T-helper 2 cell treated with Interferon-gamma antibody and Interleukin-4, amounts not matched to agents 5 μg/mL and 100 μg/mL, for 36 hours (primary cell): ENCODE measurements at regions not wholly inside any gene's neighbourhood (a gene's known extent, or its start where the extent isn't known, plus 50 kb on each side); places are given as distances from the start of the nearest gene placed in this dataset.
"Not testable (repeated sequence)": the region's sequence is repeated elsewhere in the genome, so short reads cannot be mapped to it uniquely, and the experiment has no call there.

ENCODE experiments used
- DNase-seq: peaks from one replicate; pipeline ENCODE4 v3.0.0; 2021; ENCODE audit warnings: low spot score
- H3K27ac Mint-ChIP-seq: one replicate; pipeline ENCODE4 v1.8.0; 2021; ENCODE audit warnings: mild to moderate bottlenecking, mixed read lengths
- H3K27me3 Mint-ChIP-seq: one replicate; pipeline ENCODE4 v1.8.0; 2021; ENCODE audit warnings: low read depth, mixed read lengths
- H3K36me3 Mint-ChIP-seq: one replicate; pipeline ENCODE4 v1.8.0; 2021; ENCODE audit warnings: low read depth, mixed read lengths
- H3K4me1 Mint-ChIP-seq: one replicate; pipeline ENCODE4 v1.8.0; 2021; ENCODE audit warnings: low read depth, mixed read lengths
- H3K4me3 Mint-ChIP-seq: one replicate; pipeline ENCODE4 v1.8.0; 2022; ENCODE audit warnings: mild to moderate bottlenecking, moderate library complexity, mixed read lengths
- H3K9me3 Mint-ChIP-seq: one replicate; pipeline ENCODE4 v1.8.0; 2021; ENCODE audit warnings: mixed read lengths

GRCh38 chr13:78876915-78877549, 218.1 kb upstream of the OBI1 start:
- no peaks in the 10 kb centered on the region for H3K27me3 Mint-ChIP-seq
- H3K27ac Mint-ChIP-seq, result no peak overlapping the region
- H3K36me3 Mint-ChIP-seq, result no peaks in the 10 kb centered on the region
- DNase-seq, result no peak
- H3K4me1 Mint-ChIP-seq, result no peaks in the 10 kb centered on the region
- no peak overlapping the region for H3K4me3 Mint-ChIP-seq
- H3K9me3 Mint-ChIP-seq, result no peaks in the 10 kb centered on the region

- no peak for DNase-seq
- Mint-ChIP-seq H3K27me3 (no peaks in the 10 kb centered on the region), H3K4me1 (no peaks in the 10 kb centered on the region), H3K4me3 (no peak overlapping the region), H3K27ac (no peak overlapping the region), H3K36me3 (no peaks in the 10 kb centered on the region), H3K9me3 (no peaks in the 10 kb centered on the region)
Measured at GRCh38 chr13:78875792-78876580, 217.0 kb upstream of the OBI1 start.

- no peaks in the 10 kb centered on the region for H3K4me1 Mint-ChIP-seq
- no peak overlapping the region for H3K27ac Mint-ChIP-seq
- no peak for DNase-seq
- H3K9me3 Mint-ChIP-seq, result no peaks in the 10 kb centered on the region
- no peak overlapping the region for H3K4me3 Mint-ChIP-seq
- no peaks in the 10 kb centered on the region for H3K36me3 Mint-ChIP-seq
- no peaks in the 10 kb centered on the region for H3K27me3 Mint-ChIP-seq
Measured at GRCh38 chr13:78868991-78869390, 210.0 kb upstream of the OBI1 start.

GRCh38 chr13:78867655-78868054, 208.7 kb upstream of the OBI1 start:
- H3K4me3 Mint-ChIP-seq, result no peak overlapping the region
- DNase-seq, result no peak
- no peaks in the 10 kb centered on the region for H3K36me3 Mint-ChIP-seq
- no peaks in the 10 kb centered on the region for H3K27me3 Mint-ChIP-seq
- H3K4me1 Mint-ChIP-seq, result no peaks in the 10 kb centered on the region
- H3K27ac Mint-ChIP-seq, result no peak overlapping the region
- H3K9me3 Mint-ChIP-seq, result no peaks in the 10 kb centered on the region

- DNase-seq, H3K9me3 Mint-ChIP-seq, H3K4me3 Mint-ChIP-seq, H3K36me3 Mint-ChIP-seq, H3K27me3 Mint-ChIP-seq, H3K4me1 Mint-ChIP-seq, H3K27ac Mint-ChIP-seq: not testable (repeated sequence)
Measured at GRCh38 chr13:78866076-78866475, 207.1 kb upstream of the OBI1 start.

GRCh38 chr13:78862446-78862845, 203.5 kb upstream of the OBI1 start:
- no peaks in the 10 kb centered on the region for H3K27me3 Mint-ChIP-seq
- no peak overlapping the region for H3K4me3 Mint-ChIP-seq

GRCh38 chr13:78852709-78853108, 193.8 kb upstream of the OBI1 start:
- no peak for DNase-seq
- Mint-ChIP-seq H3K27me3 (no peaks in the 10 kb centered on the region), H3K36me3 (no peaks in the 10 kb centered on the region), H3K4me3 (no peak overlapping the region), H3K27ac (no peak overlapping the region), H3K9me3 (no peaks in the 10 kb centered on the region), H3K4me1 (no peaks in the 10 kb centered on the region)

More at GRCh38 chr13:78862446-78862845, 203.5 kb upstream of the OBI1 start:
- H3K4me1 Mint-ChIP-seq, result no peaks in the 10 kb centered on the region
- no peak for DNase-seq
- no peaks in the 10 kb centered on the region for H3K36me3 Mint-ChIP-seq
- H3K27ac Mint-ChIP-seq, result no peak overlapping the region
- H3K9me3 Mint-ChIP-seq, result no peaks in the 10 kb centered on the region

- Mint-ChIP-seq H3K36me3 (no peaks in the 10 kb centered on the region), H3K9me3 (no peaks in the 10 kb centered on the region), H3K27ac (no peak overlapping the region), H3K4me3 (no peak overlapping the region), H3K4me1 (no peaks in the 10 kb centered on the region), H3K27me3 (no peaks in the 10 kb centered on the region)
- no peak for DNase-seq
Measured at GRCh38 chr13:78845656-78846365, 186.9 kb upstream of the OBI1 start.

- H3K4me3 Mint-ChIP-seq, result no peak overlapping the region
- no peaks in the 10 kb centered on the region for H3K36me3 Mint-ChIP-seq
- no peaks in the 10 kb centered on the region for H3K4me1 Mint-ChIP-seq
- DNase-seq, result no peak
- no peaks in the 10 kb centered on the region for H3K9me3 Mint-ChIP-seq
- H3K27me3 Mint-ChIP-seq, result no peaks in the 10 kb centered on the region
- H3K27ac Mint-ChIP-seq, result no peak overlapping the region
Measured at GRCh38 chr13:78844106-78844505, 185.2 kb upstream of the OBI1 start.

- no peak overlapping the region for H3K27ac Mint-ChIP-seq
- no peaks in the 10 kb centered on the region for H3K27me3 Mint-ChIP-seq
- no peak overlapping the region for H3K4me3 Mint-ChIP-seq
- no peaks in the 10 kb centered on the region for H3K9me3 Mint-ChIP-seq
- H3K36me3 Mint-ChIP-seq, result no peaks in the 10 kb centered on the region
- H3K4me1 Mint-ChIP-seq, result no peaks in the 10 kb centered on the region
- no peak for DNase-seq
Measured at GRCh38 chr13:78841358-78841963, 182.5 kb upstream of the OBI1 start.

GRCh38 chr13:78836238-78836784, 177.4 kb upstream of the OBI1 start:
- no peaks in the 10 kb centered on the region for H3K4me1 Mint-ChIP-seq
- no peaks in the 10 kb centered on the region for H3K9me3 Mint-ChIP-seq
- no peaks in the 10 kb centered on the region for H3K27me3 Mint-ChIP-seq

GRCh38 chr13:78832461-78832860, 173.5 kb upstream of the OBI1 start:
- Mint-ChIP-seq H3K4me3 (no peak overlapping the region), H3K36me3 (no peaks in the 10 kb centered on the region), H3K27me3 (no peaks in the 10 kb centered on the region), H3K9me3 (no peaks in the 10 kb centered on the region), H3K27ac (no peak overlapping the region), H3K4me1 (no peaks in the 10 kb centered on the region)
- no peak for DNase-seq

More at GRCh38 chr13:78836238-78836784, 177.4 kb upstream of the OBI1 start:
- DNase-seq, result no peak
- H3K36me3 Mint-ChIP-seq, result no peaks in the 10 kb centered on the region
- no peak overlapping the region for H3K27ac Mint-ChIP-seq
- no peak overlapping the region for H3K4me3 Mint-ChIP-seq

GRCh38 chr13:78830508-78830907, 171.6 kb upstream of the OBI1 start:
- no peaks in the 10 kb centered on the region for H3K9me3 Mint-ChIP-seq
- H3K4me1 Mint-ChIP-seq, result no peaks in the 10 kb centered on the region
- H3K27me3 Mint-ChIP-seq, result no peaks in the 10 kb centered on the region
- DNase-seq, result no peak
- H3K27ac Mint-ChIP-seq, result no peak overlapping the region
- no peak overlapping the region for H3K4me3 Mint-ChIP-seq
- H3K36me3 Mint-ChIP-seq, result no peaks in the 10 kb centered on the region

- Mint-ChIP-seq H3K27me3 (no peaks in the 10 kb centered on the region), H3K9me3 (no peaks in the 10 kb centered on the region), H3K27ac (no peak overlapping the region), H3K4me3 (no peak overlapping the region), H3K4me1 (no peaks in the 10 kb centered on the region), H3K36me3 (no peaks in the 10 kb centered on the region)
- no peak for DNase-seq
Measured at GRCh38 chr13:78829821-78830220, 170.9 kb upstream of the OBI1 start.
